Chondrocyte (in vitro differentiated cells): ENCODE measurements at regions not wholly inside any gene's neighbourhood (a gene's known extent, or its start where the extent isn't known, plus 50 kb on each side); places are given as distances from the start of the nearest gene placed in this dataset.
"Not testable (repeated sequence)": the region's sequence is repeated elsewhere in the genome, so short reads cannot be mapped to it uniquely, and the experiment has no call there.

Source experiments
- DNase-seq: peaks from one replicate; pipeline ENCODE4 v3.0.0; 2021; ENCODE audit warnings: mixed read lengths, low spot score
- H3K27ac Mint-ChIP-seq: one replicate; pipeline ENCODE4 v1.8.0; 2021; ENCODE audit warnings: mild to moderate bottlenecking, moderate library complexity, mixed read lengths; ENCODE audit not compliant: unreplicated experiment
- H3K27me3 Mint-ChIP-seq: 2 replicates; pipeline ENCODE4 v1.8.0; 2021; ENCODE audit warnings: low read depth, mixed read lengths
- H3K36me3 Mint-ChIP-seq: 2 replicates; pipeline ENCODE4 v1.8.0; 2021; ENCODE audit warnings: low read depth, mixed read lengths
- H3K4me1 Mint-ChIP-seq: 2 replicates; pipeline ENCODE4 v1.8.0; 2021; ENCODE audit warnings: low read depth, mild to moderate bottlenecking, mixed read lengths
- H3K4me3 Mint-ChIP-seq: one replicate; pipeline ENCODE4 v1.8.0; 2021; ENCODE audit warnings: mild to moderate bottlenecking, moderate library complexity, mixed read lengths; ENCODE audit not compliant: unreplicated experiment
- H3K9me3 Mint-ChIP-seq: 2 replicates; pipeline ENCODE4 v1.8.0; 2021; ENCODE audit warnings: low read depth, mixed read lengths
- CTCF ChIP-seq: fragments of 200-600 bp; sonication (generic); IDR thresholded peaks from 2 replicates; pipeline ENCODE4 v1.5.0; 2021; ENCODE audit warnings: antibody characterized with exemption, mild to moderate bottlenecking, moderate library complexity

GRCh38 chr18:79589601-79590091, 90.0 kb upstream of the CTDP1 start:
- peak; percentile 68 for DNase-seq
- Mint-ChIP-seq H3K27me3 (peaks cover 15% of the 10 kb centered on the region), H3K36me3 (peaks cover 4% of the 10 kb centered on the region), H3K4me3 (no peak overlapping the region), H3K9me3 (peaks cover 23% of the 10 kb centered on the region), H3K4me1 (peaks cover 25% of the 10 kb centered on the region), H3K27ac (peak overlapping the region; percentile 87)
- TF ChIP-seq CTCF, result no peak

GRCh38 chr18:79590191-79591031, 89.2 kb upstream of the CTDP1 start:
- Mint-ChIP-seq H3K27me3 (peaks cover 22% of the 10 kb centered on the region), H3K4me3 (no peak overlapping the region), H3K9me3 (peaks cover 23% of the 10 kb centered on the region), H3K4me1 (peaks cover 25% of the 10 kb centered on the region), H3K27ac (no peak overlapping the region), H3K36me3 (peaks cover 4% of the 10 kb centered on the region)
- TF ChIP-seq CTCF, result no peak
- DNase-seq, result peak; percentile 88

- Mint-ChIP-seq H3K27ac (no peak overlapping the region), H3K4me3 (no peak overlapping the region), H3K36me3 (peaks cover 4% of the 10 kb centered on the region), H3K4me1 (peaks cover 25% of the 10 kb centered on the region), H3K9me3 (peaks cover 23% of the 10 kb centered on the region), H3K27me3 (peaks cover 28% of the 10 kb centered on the region)
- TF ChIP-seq CTCF, result no peak
- DNase-seq, result no peak
Measured at GRCh38 chr18:79591032-79591308, 88.6 kb upstream of the CTDP1 start.

GRCh38 chr18:79592684-79593083, 86.9 kb upstream of the CTDP1 start:
- H3K27ac Mint-ChIP-seq, H3K36me3 Mint-ChIP-seq, H3K4me3 Mint-ChIP-seq, DNase-seq: not testable (repeated sequence)
- Mint-ChIP-seq H3K27me3 (peaks cover 39% of the 10 kb centered on the region), H3K4me1 (peaks cover 25% of the 10 kb centered on the region), H3K9me3 (peaks cover 23% of the 10 kb centered on the region)

GRCh38 chr18:79595876-79596374, 83.7 kb upstream of the CTDP1 start:
- peak; percentile 34 for DNase-seq
- Mint-ChIP-seq H3K27ac (no peak overlapping the region), H3K4me1 (no peaks in the 10 kb centered on the region), H3K9me3 (peaks cover 23% of the 10 kb centered on the region), H3K27me3 (peaks cover 42% of the 10 kb centered on the region), H3K36me3 (peaks cover 4% of the 10 kb centered on the region), H3K4me3 (no peak overlapping the region)
- no peak for TF ChIP-seq CTCF
